Thyroid gland (tissue), 4 donors: ENCODE measurements at regions not wholly inside any gene's neighbourhood (a gene's known extent, or its start where the extent isn't known, plus 50 kb on each side); places are given as distances from the start of the nearest gene placed in this dataset.

Experiments
- CTCF ChIP-seq, 6 experiments: fragments of 200-600 bp in 3 of 6; fragments of 450-650 bp in 3 of 6; sonication (generic) in 3 of 6; IDR thresholded peaks; one replicate each; pipeline ENCODE4 v1.5.1; 2016 to 2019; ENCODE audit warnings: antibody characterized with exemption in 6 of 6, mild to moderate bottlenecking in 2 of 6, inconsistent platforms in 1 of 6, moderate library complexity in 1 of 6
- POLR2A ChIP-seq, 2 donors: fragments of 450-650 bp; IDR thresholded peaks; one replicate each; pipeline ENCODE4 v1.6.1; 2017; ENCODE audit warnings: antibody characterized with exemption in 2 of 2, mild to moderate bottlenecking in 2 of 2, moderate library complexity in 1 of 2

- TF ChIP-seq POLR2A (IDR thresholded peaks at IDR 0.05) (no peak), CTCF (IDR thresholded peaks at IDR 0.05) (no peak)
Measured at GRCh38 chr22:48100685-48101417, 1338.4 kb downstream of the TBC1D22A start.
